H9 (cell line): ENCODE measurements at regions not wholly inside any gene's neighbourhood (a gene's known extent, or its start where the extent isn't known, plus 50 kb on each side); places are given as distances from the start of the nearest gene placed in this dataset.

Experiments used
- DNase-seq: peaks from one replicate; pipeline ENCODE4 v3.0.0-alpha.2; 2017
- H2AFZ ChIP-seq: one replicate; pipeline ENCODE4 v1.6.1; 2013; ENCODE audit warnings: mild to moderate bottlenecking, low read length, control low read depth, moderate library complexity
- H2AK5ac ChIP-seq: 2 replicates; pipeline ENCODE4 v1.6.1; 2013; ENCODE audit warnings: low read length, control low read depth, mixed read lengths; ENCODE audit not compliant: insufficient read length
- H2BK120ac ChIP-seq: one replicate; pipeline ENCODE4 v1.6.1; 2013; ENCODE audit warnings: low read depth, mild to moderate bottlenecking, low read length, control low read depth, inconsistent platforms; ENCODE audit not compliant: poor library complexity, severe bottlenecking
- H2BK12ac ChIP-seq: 2 replicates; pipeline ENCODE4 v1.6.1; 2013; ENCODE audit warnings: low read length, control low read depth, mixed read lengths, low read depth; ENCODE audit not compliant: insufficient read length
- H2BK15ac ChIP-seq: 2 replicates; pipeline ENCODE4 v1.6.1; 2013; ENCODE audit warnings: low read depth, low read length, control low read depth
- H2BK20ac ChIP-seq: one replicate; pipeline ENCODE4 v1.6.1; 2013; ENCODE audit warnings: low read depth, mild to moderate bottlenecking, low read length, control low read depth, inconsistent platforms; ENCODE audit not compliant: poor library complexity, severe bottlenecking
- H2BK5ac ChIP-seq: 2 replicates; pipeline ENCODE4 v1.6.1; 2013; ENCODE audit warnings: low read length, control low read depth, mixed read lengths; ENCODE audit not compliant: insufficient read length
- H3K14ac ChIP-seq: 2 replicates; pipeline ENCODE4 v1.6.1; 2013; ENCODE audit warnings: low read length, control low read depth; ENCODE audit not compliant: insufficient read depth
- H3K18ac ChIP-seq: 2 replicates; pipeline ENCODE4 v1.6.1; 2013; ENCODE audit warnings: low read depth, mild to moderate bottlenecking, mixed read lengths, low read length, control low read depth; ENCODE audit not compliant: insufficient read length
- H3K23ac ChIP-seq: 2 replicates; pipeline ENCODE4 v1.6.1; 2013; ENCODE audit warnings: low read length, control low read depth, mixed read lengths, low read depth; ENCODE audit not compliant: insufficient read length
- H3K23me2 ChIP-seq: 2 replicates; pipeline ENCODE4 v1.6.1; 2013; ENCODE audit warnings: low read depth, mild to moderate bottlenecking, mixed read lengths, low read length, control low read depth; ENCODE audit not compliant: insufficient read length, poor library complexity, severe bottlenecking
- H3K27ac ChIP-seq: 2 replicates; pipeline ENCODE4 v1.5.1; 2013; ENCODE audit warnings: low read length, control low read depth, mixed read lengths, low read depth; ENCODE audit not compliant: insufficient read length
- H3K27me3 ChIP-seq: 2 replicates; pipeline ENCODE4 v1.6.1; 2013; ENCODE audit warnings: low read length, control low read depth, inconsistent platforms; ENCODE audit not compliant: insufficient read depth
- H3K4ac ChIP-seq: 2 replicates; pipeline ENCODE4 v1.6.1; 2013; ENCODE audit warnings: low read depth, mild to moderate bottlenecking, control low read depth, inconsistent platforms, low read length, moderate library complexity
- H3K4me1 ChIP-seq: 2 replicates; pipeline ENCODE4 v1.6.1; 2013; ENCODE audit warnings: low read length, control low read depth, inconsistent platforms; ENCODE audit not compliant: insufficient read depth
- H3K4me2 ChIP-seq: 2 replicates; pipeline ENCODE4 v1.6.1; 2013; ENCODE audit warnings: low read length, control low read depth, mixed read lengths; ENCODE audit not compliant: insufficient read length, insufficient read depth
- H3K56ac ChIP-seq: 2 replicates; pipeline ENCODE4 v1.6.1; 2013; ENCODE audit warnings: low read depth, mild to moderate bottlenecking, mixed read lengths, low read length, control low read depth; ENCODE audit not compliant: insufficient read length
- H3K79me1 ChIP-seq: 2 replicates; pipeline ENCODE4 v1.6.1; 2013; ENCODE audit warnings: low read depth, mild to moderate bottlenecking, moderate library complexity, low read length, control low read depth, inconsistent platforms; ENCODE audit not compliant: insufficient read depth, poor library complexity, severe bottlenecking
- H3K79me2 ChIP-seq: 2 replicates; pipeline ENCODE4 v1.6.1; 2013; ENCODE audit warnings: low read length, control low read depth, inconsistent platforms; ENCODE audit not compliant: insufficient read depth
- H3K9ac ChIP-seq: 2 replicates; pipeline ENCODE4 v1.6.1; 2013; ENCODE audit warnings: low read length, control low read depth, mixed read lengths; ENCODE audit not compliant: insufficient read length; ENCODE audit errors: extremely low read depth
- H3K9me3 ChIP-seq: one replicate; pipeline ENCODE4 v1.6.1; 2013; ENCODE audit warnings: low read depth, low read length, inconsistent platforms; ENCODE audit not compliant: control insufficient read depth
- H3T11ph ChIP-seq: one replicate; pipeline ENCODE4 v1.6.1; 2013; ENCODE audit warnings: mild to moderate bottlenecking, low read length, control low read depth, inconsistent platforms
- H4K20me1 ChIP-seq: one replicate; pipeline ENCODE4 v1.6.1; 2013; ENCODE audit not compliant: control insufficient read depth, insufficient read length, insufficient read depth
- H4K5ac ChIP-seq: 2 replicates; pipeline ENCODE4 v1.6.1; 2013; ENCODE audit warnings: low read depth, mild to moderate bottlenecking, mixed read lengths, low read length, control low read depth; ENCODE audit not compliant: insufficient read length
- H4K8ac ChIP-seq: replicated peaks from 2 replicates; pipeline ENCODE4 v1.6.1; 2013; ENCODE audit warnings: low read length, control low read depth, mixed read lengths, low read depth; ENCODE audit not compliant: insufficient read length
- H4K91ac ChIP-seq: 2 replicates; pipeline ENCODE4 v1.6.1; 2013; ENCODE audit warnings: low read depth, mild to moderate bottlenecking, moderate library complexity, mixed read lengths, low read length, control low read depth; ENCODE audit not compliant: insufficient read length
- H3K27ac Mint-ChIP-seq, 3 experiments: 2 replicates in 2 of 3; 3 replicates in 1 of 3; pipeline ENCODE4 v1.8.0; 2020 to 2021; ENCODE audit warnings: mixed read lengths in 3 of 3, mild to moderate bottlenecking in 1 of 3, moderate library complexity in 1 of 3
- H3K27me3 Mint-ChIP-seq: 2 replicates; pipeline ENCODE4 v1.8.0; 2021; ENCODE audit warnings: low read depth, mild to moderate bottlenecking, moderate library complexity, mixed read lengths
- H3K36me3 Mint-ChIP-seq, 3 experiments: 2 replicates in 2 of 3; 3 replicates in 1 of 3; pipeline ENCODE4 v1.8.0; 2020 to 2021; ENCODE audit warnings: low read depth in 3 of 3, mixed read lengths in 3 of 3; ENCODE audit not compliant: insufficient read depth in 1 of 3
- H3K4me1 Mint-ChIP-seq, 2 experiments: 2 replicates each; pipeline ENCODE4 v1.8.0; 2020; ENCODE audit warnings: mixed read lengths in 2 of 2
- H3K4me3 Mint-ChIP-seq, 2 experiments: 2 replicates in 1 of 2; 3 replicates in 1 of 2; pipeline ENCODE4 v1.8.0; 2020 to 2021; ENCODE audit warnings: mild to moderate bottlenecking in 2 of 2, mixed read lengths in 2 of 2, moderate library complexity in 1 of 2
- H3K9me3 Mint-ChIP-seq, 2 experiments: 2 replicates in 1 of 2; 3 replicates in 1 of 2; pipeline ENCODE4 v1.8.0; 2020; ENCODE audit warnings: mild to moderate bottlenecking in 2 of 2, mixed read lengths in 2 of 2, moderate library complexity in 1 of 2
- WGBS: extraction: QIAGEN DNeasy Blood & Tissue Kit; methylation state at CpG from one replicate; pipeline ENCODE4 v1.1.7; 2013; ENCODE audit warnings: missing lambda C conversion rate, low lambda C conversion rate, mixed read lengths; ENCODE audit not compliant: insufficient read length; ENCODE audit errors: extremely low coverage; 5-methylcytosine and 5-hydroxymethylcytosine counted together
- TF ChIP-seq, protein P1 (sequence below): fragments of 200-600 bp; sonication (generic); conservative IDR thresholded peaks from 3 replicates; pipeline ENCODE4 v1.8.0; 2021; ENCODE audit warnings: antibody characterized with exemption, mild to moderate bottlenecking

GRCh38 chr14:73774241-73774570 is 60.0 kb upstream of the PNMA1 start:
- no peak overlapping the region for H4K8ac ChIP-seq
- WGBS = no CpG with 5 or more reads among the region's 3 CpGs
- H3K79me2 ChIP-seq = no peaks in the 10 kb centered on the region
- no peak overlapping the region for H4K5ac ChIP-seq
- H3K27me3 Mint-ChIP-seq = peaks cover 84% of the 10 kb centered on the region
- H3K4me3 Mint-ChIP-seq = no peak overlapping the region
- H3K27me3 ChIP-seq = no peaks in the 10 kb centered on the region
- H2BK5ac ChIP-seq = no peak overlapping the region
- H2AFZ ChIP-seq = no peak overlapping the region
- no peaks in the 10 kb centered on the region; the same call in 1 of the 2 replicates for H3K4me1 ChIP-seq
- H2BK12ac ChIP-seq = no peak overlapping the region
- H3K4ac ChIP-seq = no peak overlapping the region
- no peak overlapping the region for H3K18ac ChIP-seq
- H3K36me3 Mint-ChIP-seq = no peaks in the 10 kb centered on the region; a peak in 2 of 7 replicates
- no peak overlapping the region for H3T11ph ChIP-seq
- H2BK20ac ChIP-seq = no peak overlapping the region
- H4K91ac ChIP-seq = no peak overlapping the region
- H3K27ac ChIP-seq = no peak overlapping the region
- H3K27ac Mint-ChIP-seq = peak overlapping the region in 1 of 3 experiments; percentile 85; a peak in 1 of 7 replicates
- no peak for DNase-seq
- no peak overlapping the region for H3K14ac ChIP-seq
- peaks cover 26 to 36% of the 10 kb centered on the region in 2 experiments for H3K4me1 Mint-ChIP-seq
- no peak overlapping the region for H3K9ac ChIP-seq
- H2BK15ac ChIP-seq = no peak overlapping the region
- no peak overlapping the region for H3K4me2 ChIP-seq
- H4K20me1 ChIP-seq = no peaks in the 10 kb centered on the region
- no peak overlapping the region for H3K56ac ChIP-seq
- no peaks in the 10 kb centered on the region for H3K9me3 ChIP-seq
- no peak overlapping the region for H3K23ac ChIP-seq
- no peak overlapping the region for H2AK5ac ChIP-seq
- no peak overlapping the region for H2BK120ac ChIP-seq
- H3K23me2 ChIP-seq = no peaks in the 10 kb centered on the region
- H3K9me3 Mint-ChIP-seq = peaks cover 0 to 2% of the 10 kb centered on the region in 2 experiments; a peak in 1 of 5 replicates
- H3K79me1 ChIP-seq = no peaks in the 10 kb centered on the region
- TF ChIP-seq, protein P1, sequence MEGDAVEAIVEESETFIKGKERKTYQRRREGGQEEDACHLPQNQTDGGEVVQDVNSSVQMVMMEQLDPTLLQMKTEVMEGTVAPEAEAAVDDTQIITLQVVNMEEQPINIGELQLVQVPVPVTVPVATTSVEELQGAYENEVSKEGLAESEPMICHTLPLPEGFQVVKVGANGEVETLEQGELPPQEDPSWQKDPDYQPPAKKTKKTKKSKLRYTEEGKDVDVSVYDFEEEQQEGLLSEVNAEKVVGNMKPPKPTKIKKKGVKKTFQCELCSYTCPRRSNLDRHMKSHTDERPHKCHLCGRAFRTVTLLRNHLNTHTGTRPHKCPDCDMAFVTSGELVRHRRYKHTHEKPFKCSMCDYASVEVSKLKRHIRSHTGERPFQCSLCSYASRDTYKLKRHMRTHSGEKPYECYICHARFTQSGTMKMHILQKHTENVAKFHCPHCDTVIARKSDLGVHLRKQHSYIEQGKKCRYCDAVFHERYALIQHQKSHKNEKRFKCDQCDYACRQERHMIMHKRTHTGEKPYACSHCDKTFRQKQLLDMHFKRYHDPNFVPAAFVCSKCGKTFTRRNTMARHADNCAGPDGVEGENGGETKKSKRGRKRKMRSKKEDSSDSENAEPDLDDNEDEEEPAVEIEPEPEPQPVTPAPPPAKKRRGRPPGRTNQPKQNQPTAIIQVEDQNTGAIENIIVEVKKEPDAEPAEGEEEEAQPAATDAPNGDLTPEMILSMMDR = no peak
